HEK293T (cell line): ENCODE measurements at regions not wholly inside any gene's neighbourhood (a gene's known extent, or its start where the extent isn't known, plus 50 kb on each side); places are given as distances from the start of the nearest gene placed in this dataset.

Experiments
- CTCF ChIA-PET: fragments of 350-600 bp; formaldehyde crosslinking; extraction: SDS; loops from one replicate; lab custom pipeline; 2021; ENCODE audit warnings: antibody characterized with exemption, inconsistent platforms; lab: Yijun Ruan, JAX
- POLR2A ChIA-PET: fragments of 350-600 bp; formaldehyde crosslinking; extraction: SDS; loops from one replicate; lab custom pipeline; 2020; ENCODE audit warnings: antibody characterized with exemption, inconsistent platforms; lab: Yijun Ruan, JAX
- DNase-seq: peaks from one replicate; pipeline ENCODE4 v3.0.0; 2012; ENCODE audit warnings: mixed read lengths; ENCODE audit errors: extremely low spot score
- ARNT ChIP-seq: fragments of 450-650 bp; IDR thresholded peaks from 2 replicates; pipeline ENCODE4 v1.6.1; 2017; ENCODE audit warnings: mild to moderate bottlenecking
- BHLHE40 ChIP-seq: fragments of 450-650 bp; IDR thresholded peaks from 2 replicates; pipeline ENCODE4 v1.6.1; 2016; ENCODE audit warnings: mild to moderate bottlenecking, moderate library complexity, borderline replicate concordance
- CTBP1 ChIP-seq: fragments of 450-650 bp; IDR thresholded peaks from 2 replicates; pipeline ENCODE4 v1.6.1; 2016; ENCODE audit warnings: borderline replicate concordance
- ELF4 ChIP-seq: fragments of 450-650 bp; IDR thresholded peaks from 2 replicates; pipeline ENCODE4 v1.6.1; 2017; ENCODE audit warnings: antibody characterized with exemption
- FOXA1 ChIP-seq: fragments of 450-650 bp; IDR thresholded peaks from 2 replicates; pipeline ENCODE4 v1.6.1; 2016; ENCODE audit warnings: mild to moderate bottlenecking
- FOXK2 ChIP-seq: fragments of 450-650 bp; IDR thresholded peaks from 2 replicates; pipeline ENCODE4 v1.6.1; 2016; ENCODE audit warnings: mild to moderate bottlenecking
- FOXM1 ChIP-seq: fragments of 450-650 bp; IDR thresholded peaks from 2 replicates; pipeline ENCODE4 v1.6.1; 2017; ENCODE audit warnings: mild to moderate bottlenecking, borderline replicate concordance
- HDGF ChIP-seq: fragments of 450-650 bp; IDR thresholded peaks from 2 replicates; pipeline ENCODE4 v1.6.1; 2017; ENCODE audit warnings: antibody characterized with exemption, borderline replicate concordance
- L3MBTL2 ChIP-seq: fragments of 450-650 bp; conservative IDR thresholded peaks from 2 replicates; pipeline ENCODE4 v1.6.1; 2016; ENCODE audit warnings: mild to moderate bottlenecking
- LEF1 ChIP-seq: fragments of 450-650 bp; IDR thresholded peaks from 2 replicates; pipeline ENCODE4 v1.6.1; 2017; ENCODE audit warnings: mild to moderate bottlenecking, borderline replicate concordance
- NFRKB ChIP-seq: fragments of 450-650 bp; IDR thresholded peaks from 2 replicates; pipeline ENCODE4 v1.6.1; 2016; ENCODE audit warnings: mild to moderate bottlenecking, moderate library complexity
- SP1 ChIP-seq: fragments of 450-650 bp; IDR thresholded peaks from 2 replicates; pipeline ENCODE4 v1.6.1; 2017
- SUZ12 ChIP-seq: fragments of 450-650 bp; IDR thresholded peaks from 2 replicates; pipeline ENCODE4 v1.6.1; 2016; ENCODE audit warnings: mild to moderate bottlenecking
- TARDBP ChIP-seq: fragments of 450-650 bp; IDR thresholded peaks from 2 replicates; pipeline ENCODE4 v1.6.1; 2016
- ZNF384 ChIP-seq: fragments of 450-650 bp; IDR thresholded peaks from 2 replicates; pipeline ENCODE4 v1.6.1; 2016
- TF ChIP-seq, protein P1 (sequence below): fragments of 450-650 bp; IDR thresholded peaks from 2 replicates; pipeline ENCODE4 v1.6.1; 2016

DNA sequence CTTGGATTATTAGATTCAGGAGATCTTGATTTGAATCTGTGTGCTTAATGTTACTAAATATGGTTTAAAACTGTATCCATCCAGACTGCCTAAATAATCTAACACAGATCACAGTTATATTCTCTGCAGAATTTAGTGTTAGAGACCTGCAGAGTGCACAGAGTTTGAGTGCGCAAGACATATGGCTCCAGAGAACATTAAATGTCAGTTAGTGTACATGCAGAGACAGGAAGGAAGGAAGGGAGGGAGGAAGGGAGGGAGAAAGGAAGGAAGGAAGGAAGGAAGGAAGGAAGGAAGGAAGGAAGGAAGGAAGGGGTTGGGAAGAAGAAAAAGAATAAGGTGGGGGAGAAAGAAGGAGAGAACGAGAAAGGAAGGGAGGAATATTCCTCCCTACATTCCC, 210.0 kb upstream of the COX7C start:
- TF ChIP-seq CTBP1 (no peak), ELF4 (no peak), SP1 (no peak), SUZ12 (no peak), BHLHE40 (no peak), HDGF (no peak), ARNT (no peak), LEF1 (no peak), TARDBP (no peak), NFRKB (no peak)
- TF ChIP-seq, protein P1, sequence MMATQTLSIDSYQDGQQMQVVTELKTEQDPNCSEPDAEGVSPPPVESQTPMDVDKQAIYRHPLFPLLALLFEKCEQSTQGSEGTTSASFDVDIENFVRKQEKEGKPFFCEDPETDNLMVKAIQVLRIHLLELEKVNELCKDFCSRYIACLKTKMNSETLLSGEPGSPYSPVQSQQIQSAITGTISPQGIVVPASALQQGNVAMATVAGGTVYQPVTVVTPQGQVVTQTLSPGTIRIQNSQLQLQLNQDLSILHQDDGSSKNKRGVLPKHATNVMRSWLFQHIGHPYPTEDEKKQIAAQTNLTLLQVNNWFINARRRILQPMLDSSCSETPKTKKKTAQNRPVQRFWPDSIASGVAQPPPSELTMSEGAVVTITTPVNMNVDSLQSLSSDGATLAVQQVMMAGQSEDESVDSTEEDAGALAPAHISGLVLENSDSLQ: no peak

GRCh38 chr5:86411596-86411995, 206.1 kb upstream of the COX7C start:
- ChIA-PET CTCF (no interaction called here), POLR2A (no interaction called here)
- no peak for DNase-seq
- TF ChIP-seq ZNF384: no peak
- no peak for TF ChIP-seq ARNT
- TF ChIP-seq SUZ12: no peak
- no peak for TF ChIP-seq BHLHE40
- no peak for TF ChIP-seq HDGF
- no peak for TF ChIP-seq FOXK2
- TF ChIP-seq L3MBTL2: no peak
- no peak for TF ChIP-seq NFRKB
- TF ChIP-seq LEF1: no peak
- no peak for TF ChIP-seq SP1
- TF ChIP-seq, protein P1: no peak

More for the DNA sequence above, 210.0 kb upstream of the COX7C start:
- DNase-seq: no peak
- CTCF ChIA-PET: no interaction called here
- POLR2A ChIA-PET: no interaction called here

- ChIA-PET CTCF (no interaction called here), POLR2A (no interaction called here)
- no peak for DNase-seq
- TF ChIP-seq, protein P1: no peak
- TF ChIP-seq NFRKB: no peak
- no peak for TF ChIP-seq FOXA1
- TF ChIP-seq BHLHE40: no peak
- TF ChIP-seq ZNF384: no peak
- TF ChIP-seq TARDBP: no peak
- TF ChIP-seq L3MBTL2: no peak
- no peak for TF ChIP-seq SP1
- no peak for TF ChIP-seq ELF4
- TF ChIP-seq ARNT: no peak
- no peak for TF ChIP-seq SUZ12
- TF ChIP-seq LEF1: no peak
- no peak for TF ChIP-seq CTBP1
Measured at GRCh38 chr5:86427158-86427557, 190.6 kb upstream of the COX7C start.

- POLR2A ChIA-PET: no interaction called here
- no peak for DNase-seq
- CTCF ChIA-PET: no interaction called here
- TF ChIP-seq L3MBTL2: no peak
- TF ChIP-seq LEF1: no peak
- no peak for TF ChIP-seq SUZ12
- TF ChIP-seq SP1: no peak
- TF ChIP-seq TARDBP: no peak
- TF ChIP-seq FOXK2: no peak
Measured at GRCh38 chr5:86439593-86440110, 178.1 kb upstream of the COX7C start.

- DNase-seq: no peak
- ChIA-PET POLR2A (no interaction called here), CTCF (no interaction called here)
- no peak for TF ChIP-seq FOXM1
- no peak for TF ChIP-seq FOXK2
- TF ChIP-seq SUZ12: no peak
- no peak for TF ChIP-seq ARNT
- no peak for TF ChIP-seq L3MBTL2
- no peak for TF ChIP-seq LEF1
- TF ChIP-seq, protein P1: no peak
- no peak for TF ChIP-seq CTBP1
- TF ChIP-seq SP1: no peak
- no peak for TF ChIP-seq ELF4
- TF ChIP-seq BHLHE40: no peak
- no peak for TF ChIP-seq NFRKB
- TF ChIP-seq FOXA1: no peak
- no peak for TF ChIP-seq ZNF384
- no peak for TF ChIP-seq HDGF
- no peak for TF ChIP-seq TARDBP
Measured at GRCh38 chr5:86442036-86442745, 175.6 kb upstream of the COX7C start.
